IMR-90 (cell line): ENCODE measurements at regions not wholly inside any gene's neighbourhood (a gene's known extent, or its start where the extent isn't known, plus 50 kb on each side); places are given as distances from the start of the nearest gene placed in this dataset.

ENCODE experiments used
- ATAC-seq: fragments of 200-7000 bp; cut with Tn5 transposase; 2 replicates; pipeline ENCODE4 v1.9.1; 2020; ENCODE audit warnings: low read depth, mild to moderate bottlenecking, moderate library complexity
- BruUV-seq: library from RNA; stranded (reverse); fragments of 400-500 nt; replicated peaks from 2 replicates; lab custom pipeline; 2021; lab: Mats Ljungman, UMichigan
- CTCF ChIA-PET: fragments of 300-600 bp; formaldehyde crosslinking; extraction: SDS; loops from one replicate; lab custom pipeline; 2021; ENCODE audit warnings: antibody characterized with exemption; lab: Yijun Ruan, JAX
- POLR2A ChIA-PET: fragments of 300-600 bp; sonication (Branson Sonifier 250); formaldehyde crosslinking; loops from one replicate; lab custom pipeline; 2022; ENCODE audit warnings: antibody characterized with exemption; ENCODE audit not compliant: unreplicated experiment; lab: Charles Lee
- DNase-seq: peaks from one replicate; pipeline ENCODE4 v3.0.0; 2013
- H2AFZ ChIP-seq: replicated peaks from 2 replicates; pipeline ENCODE3; 2013; ENCODE audit warnings: low read length, mild to moderate bottlenecking; ENCODE audit not compliant: poor library complexity
- H2AK5ac ChIP-seq: 2 replicates; pipeline ENCODE4 v1.6.1; 2013; ENCODE audit warnings: low read depth, low read length, inconsistent platforms
- H2AK9ac ChIP-seq: replicated peaks from 2 replicates; pipeline ENCODE3; 2013; ENCODE audit warnings: mild to moderate bottlenecking, low read depth, low read length, moderate library complexity; ENCODE audit not compliant: poor library complexity
- H2BK120ac ChIP-seq: 2 replicates; pipeline ENCODE4 v1.6.1; 2013; ENCODE audit warnings: low read depth, low read length, inconsistent platforms
- H2BK15ac ChIP-seq: 3 replicates; pipeline ENCODE4 v1.6.1; 2013; ENCODE audit warnings: low read depth, low read length, inconsistent platforms
- H2BK20ac ChIP-seq: 2 replicates; pipeline ENCODE4 v1.6.1; 2013; ENCODE audit warnings: low read depth, mild to moderate bottlenecking, inconsistent platforms, low read length, moderate library complexity
- H2BK5ac ChIP-seq: 2 replicates; pipeline ENCODE4 v1.6.1; 2013; ENCODE audit warnings: mild to moderate bottlenecking, low read depth, low read length, inconsistent platforms; ENCODE audit not compliant: poor library complexity, severe bottlenecking
- H3K14ac ChIP-seq: replicated peaks from 2 replicates; pipeline ENCODE4 v1.6.1; 2013; ENCODE audit warnings: low read depth, low read length, inconsistent platforms
- H3K18ac ChIP-seq: 2 replicates; pipeline ENCODE4 v1.6.1; 2013; ENCODE audit warnings: low read depth, low read length, control low read depth
- H3K23ac ChIP-seq: 2 replicates; pipeline ENCODE4 v1.6.1; 2013; ENCODE audit warnings: low read depth, low read length, inconsistent platforms
- H3K27ac ChIP-seq: 2 replicates; pipeline ENCODE4 v1.5.1; 2013; ENCODE audit warnings: mild to moderate bottlenecking, control low read depth, low read length; ENCODE audit not compliant: insufficient read depth
- H3K27me3 ChIP-seq: 2 replicates; pipeline ENCODE4 v1.6.1; 2013; ENCODE audit warnings: low read length; ENCODE audit not compliant: control insufficient read depth, insufficient read depth
- H3K36me3 ChIP-seq: 2 replicates; pipeline ENCODE4 v1.6.1; 2013; ENCODE audit warnings: low read length, mixed read lengths; ENCODE audit not compliant: control insufficient read depth, insufficient read depth
- H3K4ac ChIP-seq: 2 replicates; pipeline ENCODE4 v1.6.1; 2013; ENCODE audit warnings: low read depth, low read length, inconsistent platforms
- H3K4me1 ChIP-seq: 2 replicates; pipeline ENCODE4 v1.6.1; 2013; ENCODE audit warnings: low read length, mixed read lengths; ENCODE audit not compliant: control insufficient read depth, insufficient read depth
- H3K4me2 ChIP-seq: 2 replicates; pipeline ENCODE4 v1.6.1; 2013; ENCODE audit warnings: low read depth, mild to moderate bottlenecking, control low read depth, low read length, moderate library complexity
- H3K4me3 ChIP-seq: 2 replicates; pipeline ENCODE4 v1.5.1; 2013; ENCODE audit warnings: low read depth, mild to moderate bottlenecking, control low read depth, low read length, moderate library complexity; ENCODE audit not compliant: insufficient read depth
- H3K56ac ChIP-seq: 2 replicates; pipeline ENCODE4 v1.6.1; 2013; ENCODE audit warnings: low read length, inconsistent platforms; ENCODE audit not compliant: insufficient read depth; ENCODE audit errors: extremely low read depth
- H3K79me1 ChIP-seq, 2 experiments: 2 replicates each; pipeline ENCODE4 v1.6.1; 2013; ENCODE audit warnings: low read length in 2 of 2, inconsistent platforms in 1 of 2, low read depth in 1 of 2
- H3K9ac ChIP-seq: 2 replicates; pipeline ENCODE4 v1.6.1; 2013; ENCODE audit warnings: low read depth, low read length, control low read depth
- H3K9me1 ChIP-seq: 2 replicates; pipeline ENCODE4 v1.6.1; 2013; ENCODE audit warnings: low read length, inconsistent platforms; ENCODE audit not compliant: insufficient read depth
- H3K9me3 ChIP-seq: 2 replicates; pipeline ENCODE4 v1.6.1; 2013; ENCODE audit warnings: low read length; ENCODE audit not compliant: control insufficient read depth, insufficient read depth
- H4K20me1 ChIP-seq: 2 replicates; pipeline ENCODE4 v1.6.1; 2013; ENCODE audit warnings: low read length, inconsistent platforms; ENCODE audit not compliant: insufficient read depth
- H4K5ac ChIP-seq: 2 replicates; pipeline ENCODE4 v1.6.1; 2013; ENCODE audit warnings: mild to moderate bottlenecking, low read depth, low read length, control low read depth
- H4K8ac ChIP-seq, 2 experiments: 2 replicates each; pipeline ENCODE4 v1.6.1; 2013; ENCODE audit warnings: low read depth in 2 of 2, low read length in 2 of 2, control low read depth in 1 of 2, inconsistent platforms in 1 of 2
- H4K91ac ChIP-seq: 2 replicates; pipeline ENCODE4 v1.6.1; 2013; ENCODE audit warnings: low read depth, low read length, inconsistent platforms; ENCODE audit not compliant: insufficient read depth
- BHLHE40 ChIP-seq: fragments of 150-350 bp; IDR thresholded peaks from 2 replicates; pipeline ENCODE4 v1.6.1; 2016; ENCODE audit warnings: mild to moderate bottlenecking, low read depth, low read length
- CEBPB ChIP-seq: IDR thresholded peaks from 2 replicates; pipeline ENCODE4 v1.6.1; 2012; ENCODE audit warnings: low read depth, low read length, improper control_type of control experiment
- CHD1 ChIP-seq: IDR thresholded peaks from 2 replicates; pipeline ENCODE4 v1.6.1; 2012; ENCODE audit warnings: low read depth, low read length, improper control_type of control experiment
- FOS ChIP-seq: fragments of 150-350 bp; IDR thresholded peaks from 2 replicates; pipeline ENCODE4 v1.6.1; 2016; ENCODE audit warnings: low read depth, low read length
- MAFK ChIP-seq: IDR thresholded peaks from 2 replicates; pipeline ENCODE4 v1.6.1; 2012; ENCODE audit warnings: low read depth, low read length, improper control_type of control experiment
- MAZ ChIP-seq: IDR thresholded peaks from 2 replicates; pipeline ENCODE4 v1.6.1; 2012; ENCODE audit warnings: low read depth, mild to moderate bottlenecking, low read length, improper control_type of control experiment, moderate library complexity, borderline replicate concordance
- MXI1 ChIP-seq: IDR thresholded peaks from 2 replicates; pipeline ENCODE4 v1.6.1; 2012; ENCODE audit warnings: low read depth, mild to moderate bottlenecking, low read length, moderate library complexity, borderline replicate concordance
- NFE2L2 ChIP-seq: fragments of 150-350 bp; IDR thresholded peaks from 2 replicates; pipeline ENCODE4 v1.6.1; 2016; ENCODE audit warnings: low read depth, mild to moderate bottlenecking, low read length
- POLR2A ChIP-seq: IDR thresholded peaks from 2 replicates; pipeline ENCODE4 v1.6.1; 2012; ENCODE audit warnings: mild to moderate bottlenecking, low read depth, low read length
- RAD21 ChIP-seq: IDR thresholded peaks from 2 replicates; pipeline ENCODE4 v1.6.1; 2012; ENCODE audit warnings: low read length, improper control_type of control experiment
- RCOR1 ChIP-seq: IDR thresholded peaks from 2 replicates; pipeline ENCODE4 v1.6.1; 2012; ENCODE audit warnings: mild to moderate bottlenecking, low read length, improper control_type of control experiment; ENCODE audit not compliant: insufficient replicate concordance
- RFX5 ChIP-seq: IDR thresholded peaks from 2 replicates; pipeline ENCODE4 v1.8.0; 2012; ENCODE audit warnings: low read depth, mild to moderate bottlenecking, low read length, moderate library complexity
- SMC3 ChIP-seq: fragments of 150-350 bp; IDR thresholded peaks from 2 replicates; pipeline ENCODE4 v1.6.1; 2016; ENCODE audit warnings: low read depth, mild to moderate bottlenecking, antibody characterized with exemption, low read length, moderate library complexity
- WGBS, 2 experiments: methylation state at CpG; one replicate each; pipeline versions ENCODE4 v1.1.5 to v1.1.7; 2013; ENCODE audit warnings: missing lambda C conversion rate in 2 of 2; ENCODE audit not compliant: insufficient read length in 1 of 2; ENCODE audit errors: extremely low coverage in 2 of 2; 5-methylcytosine and 5-hydroxymethylcytosine counted together
- dilution Hi-C: fragments of 300-500 bp; cut with HindIII; formaldehyde crosslinking; loops from one replicate; pipeline ENCODE4 v1.14.3; 2018; ENCODE audit warnings: low sequenced_read_pairs; ENCODE audit not compliant: unreplicated experiment
- in situ Hi-C: fragments of 300-500 bp; cut with MboI; formaldehyde crosslinking; loops from 3 replicates; pipeline ENCODE4 v1.14.3; 2019; ENCODE audit warnings: low sequenced_read_pairs, inconsistent platforms, mixed read lengths
- intact Hi-C: fragments of 100-400 bp; cut with micrococcal nuclease; formaldehyde crosslinking; loops from 2 replicates; pipeline ENCODE4 v1.10.0; 2022
- TF ChIP-seq, protein P1 (sequence below): fragments of 150-350 bp; IDR thresholded peaks from 2 replicates; pipeline ENCODE4 v1.6.1; 2016; ENCODE audit warnings: low read depth, mild to moderate bottlenecking, low read length, moderate library complexity, borderline replicate concordance
- TF ChIP-seq, protein P2 (sequence below): conservative IDR thresholded peaks from 2 replicates; pipeline ENCODE4 v1.5.1; 2012; ENCODE audit warnings: mild to moderate bottlenecking, low read depth, low read length, improper control_type of control experiment
- TF ChIP-seq, protein P3 (sequence below): fragments of 150-350 bp; IDR thresholded peaks from 2 replicates; pipeline ENCODE4 v1.6.1; 2017; ENCODE audit warnings: mild to moderate bottlenecking, antibody characterized with exemption, low read length, low read depth

DNA sequence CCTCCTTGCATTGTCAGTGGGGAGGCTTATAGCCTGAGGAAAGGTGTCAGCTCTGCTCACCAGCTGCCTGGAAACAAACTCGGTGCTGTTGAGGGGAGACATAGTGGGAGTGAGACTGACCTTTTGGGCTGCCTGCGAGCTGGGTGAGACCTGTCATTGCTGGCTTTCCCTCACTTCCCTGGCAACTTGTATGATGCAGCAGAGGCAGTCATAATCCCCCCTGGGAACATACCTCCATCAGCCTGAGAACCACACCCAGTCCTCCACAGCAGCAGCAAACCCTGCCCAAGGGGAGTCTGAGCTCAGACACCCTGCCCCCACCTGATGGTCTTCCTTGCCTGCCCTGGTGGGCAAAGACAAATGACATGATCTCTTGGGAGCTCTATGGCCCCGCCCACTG is 521.2 kb upstream of the IMPG1 start:
- in situ Hi-C loops (no loop called here), dilution Hi-C loops (no loop called here), intact Hi-C loops (no loop called here)
- CTCF ChIA-PET: no interaction called here
- Histone ChIP-seq H3K27ac (no peak overlapping the region), H3K23ac (no peak overlapping the region), H3K4me3 (no peak overlapping the region), H2BK5ac (no peak overlapping the region), H2BK15ac (no peak overlapping the region), H3K27me3 (no peaks in the 10 kb centered on the region), H3K9me1 (no peaks in the 10 kb centered on the region), H3K18ac (no peak overlapping the region), H3K9ac (no peak overlapping the region), H3K14ac (no peak overlapping the region), H2BK20ac (no peak overlapping the region), H3K4me2 (no peak overlapping the region), H3K4ac (no peak overlapping the region), H3K79me1 (no peaks in the 10 kb centered on the region), H3K9me3 (peaks cover 4% of the 10 kb centered on the region), H2BK120ac (no peak overlapping the region), H2AK9ac (no peak overlapping the region), H3K56ac (no peak overlapping the region), H2AK5ac (no peak overlapping the region), H3K4me1 (no peaks in the 10 kb centered on the region), H2AFZ (no peak overlapping the region), H4K20me1 (no peaks in the 10 kb centered on the region), H4K91ac (no peak overlapping the region), H3K36me3 (no peaks in the 10 kb centered on the region), H4K8ac (no peak overlapping the region), H4K5ac (no peak overlapping the region)
- WGBS, 2 experiments: no CpG with 5 or more reads among the region's 3 CpGs
- no peak for DNase-seq
- no peak for ATAC-seq
- POLR2A ChIA-PET: no interaction called here
- no TSS peak for BruUV-seq
- TF ChIP-seq MXI1 (no peak), FOS (no peak), SMC3 (no peak), RAD21 (no peak), POLR2A (no peak), NFE2L2 (no peak), MAZ (no peak), RCOR1 (no peak), CHD1 (no peak), MAFK (no peak), RFX5 (no peak), BHLHE40 (no peak), CEBPB (no peak)
- TF ChIP-seq, protein P1, sequence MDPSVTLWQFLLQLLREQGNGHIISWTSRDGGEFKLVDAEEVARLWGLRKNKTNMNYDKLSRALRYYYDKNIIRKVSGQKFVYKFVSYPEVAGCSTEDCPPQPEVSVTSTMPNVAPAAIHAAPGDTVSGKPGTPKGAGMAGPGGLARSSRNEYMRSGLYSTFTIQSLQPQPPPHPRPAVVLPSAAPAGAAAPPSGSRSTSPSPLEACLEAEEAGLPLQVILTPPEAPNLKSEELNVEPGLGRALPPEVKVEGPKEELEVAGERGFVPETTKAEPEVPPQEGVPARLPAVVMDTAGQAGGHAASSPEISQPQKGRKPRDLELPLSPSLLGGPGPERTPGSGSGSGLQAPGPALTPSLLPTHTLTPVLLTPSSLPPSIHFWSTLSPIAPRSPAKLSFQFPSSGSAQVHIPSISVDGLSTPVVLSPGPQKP: no peak
- TF ChIP-seq, protein P2, sequence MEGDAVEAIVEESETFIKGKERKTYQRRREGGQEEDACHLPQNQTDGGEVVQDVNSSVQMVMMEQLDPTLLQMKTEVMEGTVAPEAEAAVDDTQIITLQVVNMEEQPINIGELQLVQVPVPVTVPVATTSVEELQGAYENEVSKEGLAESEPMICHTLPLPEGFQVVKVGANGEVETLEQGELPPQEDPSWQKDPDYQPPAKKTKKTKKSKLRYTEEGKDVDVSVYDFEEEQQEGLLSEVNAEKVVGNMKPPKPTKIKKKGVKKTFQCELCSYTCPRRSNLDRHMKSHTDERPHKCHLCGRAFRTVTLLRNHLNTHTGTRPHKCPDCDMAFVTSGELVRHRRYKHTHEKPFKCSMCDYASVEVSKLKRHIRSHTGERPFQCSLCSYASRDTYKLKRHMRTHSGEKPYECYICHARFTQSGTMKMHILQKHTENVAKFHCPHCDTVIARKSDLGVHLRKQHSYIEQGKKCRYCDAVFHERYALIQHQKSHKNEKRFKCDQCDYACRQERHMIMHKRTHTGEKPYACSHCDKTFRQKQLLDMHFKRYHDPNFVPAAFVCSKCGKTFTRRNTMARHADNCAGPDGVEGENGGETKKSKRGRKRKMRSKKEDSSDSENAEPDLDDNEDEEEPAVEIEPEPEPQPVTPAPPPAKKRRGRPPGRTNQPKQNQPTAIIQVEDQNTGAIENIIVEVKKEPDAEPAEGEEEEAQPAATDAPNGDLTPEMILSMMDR: no peak
- TF ChIP-seq, protein P3, sequence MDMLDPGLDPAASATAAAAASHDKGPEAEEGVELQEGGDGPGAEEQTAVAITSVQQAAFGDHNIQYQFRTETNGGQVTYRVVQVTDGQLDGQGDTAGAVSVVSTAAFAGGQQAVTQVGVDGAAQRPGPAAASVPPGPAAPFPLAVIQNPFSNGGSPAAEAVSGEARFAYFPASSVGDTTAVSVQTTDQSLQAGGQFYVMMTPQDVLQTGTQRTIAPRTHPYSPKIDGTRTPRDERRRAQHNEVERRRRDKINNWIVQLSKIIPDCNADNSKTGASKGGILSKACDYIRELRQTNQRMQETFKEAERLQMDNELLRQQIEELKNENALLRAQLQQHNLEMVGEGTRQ: no peak
